WI38 (cell line): ENCODE measurements at regions not wholly inside any gene's neighbourhood (a gene's known extent, or its start where the extent isn't known, plus 50 kb on each side); places are given as distances from the start of the nearest gene placed in this dataset.
"Not testable (repeated sequence)": the region's sequence is repeated elsewhere in the genome, so short reads cannot be mapped to it uniquely, and the experiment has no call there.

Experiments
- H3K4me3 ChIP-seq: 2 replicates; pipeline ENCODE4 v1.5.1; 2011; ENCODE audit warnings: low read depth, mild to moderate bottlenecking, control low read depth, low read length
- TF ChIP-seq, protein P1 (sequence below): IDR thresholded peaks from 2 replicates; pipeline ENCODE4 v1.5.1; 2012; ENCODE audit warnings: low read depth, mild to moderate bottlenecking, control low read depth, low read length

DNA sequence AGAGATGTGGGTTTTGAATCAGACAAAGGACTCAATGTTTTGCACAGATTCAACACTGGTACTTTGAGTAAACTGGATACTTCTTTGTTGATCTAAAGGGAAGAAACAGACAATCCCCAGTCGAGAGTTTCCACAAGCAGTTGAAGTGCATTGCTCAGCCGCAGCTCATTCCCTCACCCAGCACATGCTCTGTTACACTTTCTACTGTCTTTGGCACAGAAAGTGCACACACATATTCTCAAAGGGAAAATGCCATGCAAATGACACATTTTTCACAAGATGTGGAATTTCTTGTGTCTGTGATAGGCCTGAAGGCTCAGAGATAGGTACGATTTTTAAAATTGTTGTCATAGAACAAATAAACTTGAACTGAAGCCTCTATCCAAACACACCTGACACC lies 258.9 kb upstream of the TRIB2 start:
- H3K4me3 ChIP-seq: no peak overlapping the region
- TF ChIP-seq, protein P1, sequence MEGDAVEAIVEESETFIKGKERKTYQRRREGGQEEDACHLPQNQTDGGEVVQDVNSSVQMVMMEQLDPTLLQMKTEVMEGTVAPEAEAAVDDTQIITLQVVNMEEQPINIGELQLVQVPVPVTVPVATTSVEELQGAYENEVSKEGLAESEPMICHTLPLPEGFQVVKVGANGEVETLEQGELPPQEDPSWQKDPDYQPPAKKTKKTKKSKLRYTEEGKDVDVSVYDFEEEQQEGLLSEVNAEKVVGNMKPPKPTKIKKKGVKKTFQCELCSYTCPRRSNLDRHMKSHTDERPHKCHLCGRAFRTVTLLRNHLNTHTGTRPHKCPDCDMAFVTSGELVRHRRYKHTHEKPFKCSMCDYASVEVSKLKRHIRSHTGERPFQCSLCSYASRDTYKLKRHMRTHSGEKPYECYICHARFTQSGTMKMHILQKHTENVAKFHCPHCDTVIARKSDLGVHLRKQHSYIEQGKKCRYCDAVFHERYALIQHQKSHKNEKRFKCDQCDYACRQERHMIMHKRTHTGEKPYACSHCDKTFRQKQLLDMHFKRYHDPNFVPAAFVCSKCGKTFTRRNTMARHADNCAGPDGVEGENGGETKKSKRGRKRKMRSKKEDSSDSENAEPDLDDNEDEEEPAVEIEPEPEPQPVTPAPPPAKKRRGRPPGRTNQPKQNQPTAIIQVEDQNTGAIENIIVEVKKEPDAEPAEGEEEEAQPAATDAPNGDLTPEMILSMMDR: no peak

DNA sequence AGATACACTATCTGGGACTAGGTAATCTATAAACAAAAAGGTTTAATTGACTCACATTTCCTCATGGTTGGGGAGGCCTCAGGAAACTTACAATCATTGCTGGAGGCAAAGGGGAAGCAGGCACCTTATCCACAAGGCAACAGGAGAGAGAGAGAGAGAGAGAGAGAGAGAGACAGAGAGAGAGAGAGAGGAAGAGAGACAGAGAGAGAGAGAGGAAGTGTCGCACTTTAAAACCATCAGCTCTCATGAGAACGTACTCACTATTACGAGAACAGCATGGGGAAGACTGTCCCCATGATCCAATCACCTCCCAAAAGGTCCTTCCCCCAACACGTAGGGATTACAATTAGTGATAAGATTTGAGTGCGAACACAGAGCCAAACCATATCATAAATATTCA lies 253.5 kb upstream of the TRIB2 start:
- no peak overlapping the region for H3K4me3 ChIP-seq

DNA sequence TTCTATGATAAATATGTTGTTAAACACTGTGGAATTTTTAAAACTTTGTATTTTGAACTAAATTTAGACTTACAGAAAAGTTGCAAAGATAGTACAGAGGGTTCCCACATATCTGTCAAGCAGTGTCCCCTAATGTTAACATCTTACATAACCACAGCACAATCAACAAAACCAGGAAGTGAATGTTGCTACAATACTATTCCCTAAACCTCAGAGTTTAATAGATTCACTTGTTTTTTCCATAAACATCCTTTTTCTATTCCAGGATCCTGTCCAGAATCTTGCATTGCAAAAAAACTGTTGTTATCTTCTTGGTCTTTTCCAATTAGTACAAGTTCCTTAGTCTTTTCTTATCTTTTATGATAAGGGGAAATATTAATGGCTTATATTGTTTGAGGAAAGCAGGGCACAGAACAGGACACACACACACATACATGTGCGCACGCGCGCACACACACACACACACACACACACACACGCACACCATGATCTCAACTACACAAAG lies 251.1 kb upstream of the TRIB2 start:
- H3K4me3 ChIP-seq: no peak overlapping the region
- TF ChIP-seq, protein P1: no peak

More for the DNA sequence above, 253.5 kb upstream of the TRIB2 start:
- TF ChIP-seq, protein P1: no peak

GRCh38 chr2:12467303-12467702 lies 249.4 kb upstream of the TRIB2 start:
- TF ChIP-seq, protein P1: no peak
- H3K4me3 ChIP-seq: no peak overlapping the region

DNA sequence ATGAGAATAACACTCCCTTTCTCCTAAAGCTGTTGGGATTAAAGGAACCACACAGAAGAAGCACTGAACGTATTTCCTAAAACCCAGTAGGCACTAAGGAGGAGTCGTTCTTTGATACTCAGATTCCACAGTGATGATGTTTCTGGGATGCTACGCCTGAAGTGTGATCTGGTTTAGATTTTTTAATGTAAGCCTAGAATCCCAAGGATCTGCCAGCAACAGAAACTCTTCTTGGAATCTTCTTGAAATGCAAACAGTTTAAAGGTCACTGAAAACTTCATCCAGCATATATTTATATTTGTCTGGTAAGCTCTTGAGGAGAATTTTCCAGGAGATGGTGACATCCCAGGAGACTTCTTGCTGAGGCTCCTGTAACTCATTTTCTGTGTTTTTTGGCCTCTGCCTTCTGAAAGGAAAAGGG lies 247.6 kb upstream of the TRIB2 start:
- TF ChIP-seq, protein P1: no peak
- H3K4me3 ChIP-seq: no peak overlapping the region

DNA sequence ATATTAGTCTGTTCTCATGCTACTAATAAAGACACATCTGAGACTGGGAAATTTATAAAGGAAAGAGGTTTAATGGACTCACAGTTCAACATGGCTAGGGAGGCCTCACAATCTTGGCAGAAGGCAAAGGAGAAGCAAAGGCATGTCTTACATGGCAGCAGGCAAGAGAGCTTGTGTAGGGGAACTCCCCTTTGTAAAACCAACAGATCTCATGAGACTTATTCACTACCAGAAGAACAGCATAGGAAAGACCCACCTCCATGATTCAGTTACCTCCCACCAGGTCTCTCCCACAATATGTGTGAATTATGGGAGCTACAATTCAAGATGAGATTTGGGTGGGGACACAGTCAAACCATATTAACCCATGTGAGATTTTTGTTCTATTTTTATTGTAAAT lies 244.5 kb upstream of the TRIB2 start:
- H3K4me3 ChIP-seq: not testable (repeated sequence)

GRCh38 chr2:12478151-12479064 lies 238.3 kb upstream of the TRIB2 start:
- TF ChIP-seq, protein P1: no peak
- H3K4me3 ChIP-seq: no peak overlapping the region
